BJ (cell line): ENCODE measurements at regions not wholly inside any gene's neighbourhood (a gene's known extent, or its start where the extent isn't known, plus 50 kb on each side); places are given as distances from the start of the nearest gene placed in this dataset.

ENCODE experiments used
- CTCF ChIA-PET: fragments of 350-600 bp; formaldehyde crosslinking; extraction: SDS; loops from one replicate; lab custom pipeline; 2021; ENCODE audit warnings: antibody characterized with exemption, inconsistent platforms; lab: Yijun Ruan, JAX
- POLR2A ChIA-PET: fragments of 300-600 bp; sonication (Branson Sonifier 250); formaldehyde crosslinking; extraction: SDS; loops from one replicate; lab custom pipeline; 2021; ENCODE audit warnings: antibody characterized with exemption; lab: Charles Lee
- DNase-seq: peaks from one replicate; pipeline ENCODE4 v3.0.0-alpha.2; 2011; ENCODE audit warnings: low read depth
- H3K27me3 ChIP-seq: 2 replicates; pipeline ENCODE4 v1.6.0; 2011; ENCODE audit warnings: low read length; ENCODE audit not compliant: control insufficient read depth, insufficient read depth
- H3K36me3 ChIP-seq: 2 replicates; pipeline ENCODE4 v1.5.1; 2011; ENCODE audit warnings: low read length; ENCODE audit not compliant: control insufficient read depth, insufficient read depth
- H3K4me3 ChIP-seq: 2 replicates; pipeline ENCODE4 v1.5.1; 2011; ENCODE audit warnings: low read depth, mild to moderate bottlenecking, control low read depth, low read length
- CTCF ChIP-seq: IDR thresholded peaks from 2 replicates; pipeline ENCODE4 v1.5.1; 2011; ENCODE audit warnings: low read depth, mild to moderate bottlenecking, control low read depth, inconsistent platforms, low read length, moderate library complexity; ENCODE audit not compliant: insufficient read depth

- CTCF ChIA-PET = no interaction called here
- H3K4me3 ChIP-seq = no peak overlapping the region
- DNase-seq = no peak
- H3K36me3 ChIP-seq = no peaks in the 10 kb centered on the region
- H3K27me3 ChIP-seq = no peaks in the 10 kb centered on the region
- TF ChIP-seq CTCF = no peak
- POLR2A ChIA-PET = no interaction called here
These were observed 336.7 kb upstream of the ATP5MC3 start for GRCh38 chr2:175518206-175518605.

GRCh38 chr2:175516555-175516954 lies 335.0 kb upstream of the ATP5MC3 start:
- Histone ChIP-seq H3K27me3 (no peaks in the 10 kb centered on the region), H3K4me3 (no peak overlapping the region), H3K36me3 (no peaks in the 10 kb centered on the region)
- TF ChIP-seq CTCF = no peak
- DNase-seq = no peak
- CTCF ChIA-PET = no interaction called here
- POLR2A ChIA-PET = no interaction called here

- no peak for DNase-seq
- Histone ChIP-seq H3K27me3 (no peaks in the 10 kb centered on the region), H3K4me3 (no peak overlapping the region), H3K36me3 (no peaks in the 10 kb centered on the region)
- no peak for TF ChIP-seq CTCF
- ChIA-PET POLR2A (no interaction called here), CTCF (no interaction called here)
These were observed 318.7 kb upstream of the ATP5MC3 start for GRCh38 chr2:175500255-175500654.

GRCh38 chr2:175490360-175490791 lies 308.9 kb upstream of the ATP5MC3 start:
- H3K36me3 ChIP-seq = no peaks in the 10 kb centered on the region
- H3K27me3 ChIP-seq = no peaks in the 10 kb centered on the region
- DNase-seq = no peak
- TF ChIP-seq CTCF = no peak
- ChIA-PET POLR2A (no interaction called here), CTCF (no interaction called here)
- no peak overlapping the region for H3K4me3 ChIP-seq

- no peak for TF ChIP-seq CTCF
- H3K4me3 ChIP-seq = no peak overlapping the region
- H3K27me3 ChIP-seq = no peaks in the 10 kb centered on the region
- no peaks in the 10 kb centered on the region for H3K36me3 ChIP-seq
- ChIA-PET CTCF (no interaction called here), POLR2A (no interaction called here)
- DNase-seq = no peak
These were observed 296.7 kb upstream of the ATP5MC3 start for GRCh38 chr2:175478096-175478768.
